H9 (cell line): ENCODE measurements at regions not wholly inside any gene's neighbourhood (a gene's known extent, or its start where the extent isn't known, plus 50 kb on each side); places are given as distances from the start of the nearest gene placed in this dataset.

Experiments used
- DNase-seq: peaks from one replicate; pipeline ENCODE4 v3.0.0-alpha.2; 2017
- H2AFZ ChIP-seq: one replicate; pipeline ENCODE4 v1.6.1; 2013; ENCODE audit warnings: mild to moderate bottlenecking, low read length, control low read depth, moderate library complexity
- H2AK5ac ChIP-seq: 2 replicates; pipeline ENCODE4 v1.6.1; 2013; ENCODE audit warnings: low read length, control low read depth, mixed read lengths; ENCODE audit not compliant: insufficient read length
- H2BK120ac ChIP-seq: one replicate; pipeline ENCODE4 v1.6.1; 2013; ENCODE audit warnings: low read depth, mild to moderate bottlenecking, low read length, control low read depth, inconsistent platforms; ENCODE audit not compliant: poor library complexity, severe bottlenecking
- H2BK12ac ChIP-seq: 2 replicates; pipeline ENCODE4 v1.6.1; 2013; ENCODE audit warnings: low read length, control low read depth, mixed read lengths, low read depth; ENCODE audit not compliant: insufficient read length
- H2BK15ac ChIP-seq: 2 replicates; pipeline ENCODE4 v1.6.1; 2013; ENCODE audit warnings: low read depth, low read length, control low read depth
- H2BK20ac ChIP-seq: one replicate; pipeline ENCODE4 v1.6.1; 2013; ENCODE audit warnings: low read depth, mild to moderate bottlenecking, low read length, control low read depth, inconsistent platforms; ENCODE audit not compliant: poor library complexity, severe bottlenecking
- H2BK5ac ChIP-seq: 2 replicates; pipeline ENCODE4 v1.6.1; 2013; ENCODE audit warnings: low read length, control low read depth, mixed read lengths; ENCODE audit not compliant: insufficient read length
- H3K14ac ChIP-seq: 2 replicates; pipeline ENCODE4 v1.6.1; 2013; ENCODE audit warnings: low read length, control low read depth; ENCODE audit not compliant: insufficient read depth
- H3K18ac ChIP-seq: 2 replicates; pipeline ENCODE4 v1.6.1; 2013; ENCODE audit warnings: low read depth, mild to moderate bottlenecking, mixed read lengths, low read length, control low read depth; ENCODE audit not compliant: insufficient read length
- H3K23ac ChIP-seq: 2 replicates; pipeline ENCODE4 v1.6.1; 2013; ENCODE audit warnings: low read length, control low read depth, mixed read lengths, low read depth; ENCODE audit not compliant: insufficient read length
- H3K23me2 ChIP-seq: 2 replicates; pipeline ENCODE4 v1.6.1; 2013; ENCODE audit warnings: low read depth, mild to moderate bottlenecking, mixed read lengths, low read length, control low read depth; ENCODE audit not compliant: insufficient read length, poor library complexity, severe bottlenecking
- H3K27ac ChIP-seq: 2 replicates; pipeline ENCODE4 v1.5.1; 2013; ENCODE audit warnings: low read length, control low read depth, mixed read lengths, low read depth; ENCODE audit not compliant: insufficient read length
- H3K27me3 ChIP-seq: 2 replicates; pipeline ENCODE4 v1.6.1; 2013; ENCODE audit warnings: low read length, control low read depth, inconsistent platforms; ENCODE audit not compliant: insufficient read depth
- H3K4ac ChIP-seq: 2 replicates; pipeline ENCODE4 v1.6.1; 2013; ENCODE audit warnings: low read depth, mild to moderate bottlenecking, control low read depth, inconsistent platforms, low read length, moderate library complexity
- H3K4me1 ChIP-seq: 2 replicates; pipeline ENCODE4 v1.6.1; 2013; ENCODE audit warnings: low read length, control low read depth, inconsistent platforms; ENCODE audit not compliant: insufficient read depth
- H3K4me2 ChIP-seq: 2 replicates; pipeline ENCODE4 v1.6.1; 2013; ENCODE audit warnings: low read length, control low read depth, mixed read lengths; ENCODE audit not compliant: insufficient read length, insufficient read depth
- H3K56ac ChIP-seq: 2 replicates; pipeline ENCODE4 v1.6.1; 2013; ENCODE audit warnings: low read depth, mild to moderate bottlenecking, mixed read lengths, low read length, control low read depth; ENCODE audit not compliant: insufficient read length
- H3K79me1 ChIP-seq: 2 replicates; pipeline ENCODE4 v1.6.1; 2013; ENCODE audit warnings: low read depth, mild to moderate bottlenecking, moderate library complexity, low read length, control low read depth, inconsistent platforms; ENCODE audit not compliant: insufficient read depth, poor library complexity, severe bottlenecking
- H3K79me2 ChIP-seq: 2 replicates; pipeline ENCODE4 v1.6.1; 2013; ENCODE audit warnings: low read length, control low read depth, inconsistent platforms; ENCODE audit not compliant: insufficient read depth
- H3K9ac ChIP-seq: 2 replicates; pipeline ENCODE4 v1.6.1; 2013; ENCODE audit warnings: low read length, control low read depth, mixed read lengths; ENCODE audit not compliant: insufficient read length; ENCODE audit errors: extremely low read depth
- H3K9me3 ChIP-seq: one replicate; pipeline ENCODE4 v1.6.1; 2013; ENCODE audit warnings: low read depth, low read length, inconsistent platforms; ENCODE audit not compliant: control insufficient read depth
- H3T11ph ChIP-seq: one replicate; pipeline ENCODE4 v1.6.1; 2013; ENCODE audit warnings: mild to moderate bottlenecking, low read length, control low read depth, inconsistent platforms
- H4K20me1 ChIP-seq: one replicate; pipeline ENCODE4 v1.6.1; 2013; ENCODE audit not compliant: control insufficient read depth, insufficient read length, insufficient read depth
- H4K5ac ChIP-seq: 2 replicates; pipeline ENCODE4 v1.6.1; 2013; ENCODE audit warnings: low read depth, mild to moderate bottlenecking, mixed read lengths, low read length, control low read depth; ENCODE audit not compliant: insufficient read length
- H4K8ac ChIP-seq: replicated peaks from 2 replicates; pipeline ENCODE4 v1.6.1; 2013; ENCODE audit warnings: low read length, control low read depth, mixed read lengths, low read depth; ENCODE audit not compliant: insufficient read length
- H4K91ac ChIP-seq: 2 replicates; pipeline ENCODE4 v1.6.1; 2013; ENCODE audit warnings: low read depth, mild to moderate bottlenecking, moderate library complexity, mixed read lengths, low read length, control low read depth; ENCODE audit not compliant: insufficient read length
- H3K27ac Mint-ChIP-seq, 3 experiments: 2 replicates in 2 of 3; 3 replicates in 1 of 3; pipeline ENCODE4 v1.8.0; 2020 to 2021; ENCODE audit warnings: mixed read lengths in 3 of 3, mild to moderate bottlenecking in 1 of 3, moderate library complexity in 1 of 3
- H3K27me3 Mint-ChIP-seq: 2 replicates; pipeline ENCODE4 v1.8.0; 2021; ENCODE audit warnings: low read depth, mild to moderate bottlenecking, moderate library complexity, mixed read lengths
- H3K36me3 Mint-ChIP-seq, 3 experiments: 2 replicates in 2 of 3; 3 replicates in 1 of 3; pipeline ENCODE4 v1.8.0; 2020 to 2021; ENCODE audit warnings: low read depth in 3 of 3, mixed read lengths in 3 of 3; ENCODE audit not compliant: insufficient read depth in 1 of 3
- H3K4me1 Mint-ChIP-seq, 2 experiments: 2 replicates each; pipeline ENCODE4 v1.8.0; 2020; ENCODE audit warnings: mixed read lengths in 2 of 2
- H3K4me3 Mint-ChIP-seq, 2 experiments: 2 replicates in 1 of 2; 3 replicates in 1 of 2; pipeline ENCODE4 v1.8.0; 2020 to 2021; ENCODE audit warnings: mild to moderate bottlenecking in 2 of 2, mixed read lengths in 2 of 2, moderate library complexity in 1 of 2
- H3K9me3 Mint-ChIP-seq, 2 experiments: 2 replicates in 1 of 2; 3 replicates in 1 of 2; pipeline ENCODE4 v1.8.0; 2020; ENCODE audit warnings: mild to moderate bottlenecking in 2 of 2, mixed read lengths in 2 of 2, moderate library complexity in 1 of 2
- CTCF ChIP-seq: fragments of 200-600 bp; sonication (generic); conservative IDR thresholded peaks from 3 replicates; pipeline ENCODE4 v1.8.0; 2021; ENCODE audit warnings: antibody characterized with exemption, mild to moderate bottlenecking
- WGBS: extraction: QIAGEN DNeasy Blood & Tissue Kit; methylation state at CpG from one replicate; pipeline ENCODE4 v1.1.7; 2013; ENCODE audit warnings: missing lambda C conversion rate, low lambda C conversion rate, mixed read lengths; ENCODE audit not compliant: insufficient read length; ENCODE audit errors: extremely low coverage; 5-methylcytosine and 5-hydroxymethylcytosine counted together

GRCh38 chr2:62412347-62412742 lies 93.7 kb downstream of the TMEM17 start:
- no peak overlapping the region for H2AFZ ChIP-seq
- Mint-ChIP-seq H3K9me3 (peaks cover 4% of the 10 kb centered on the region in 2 experiments; a peak in 4 of 5 replicates), H3K27ac (no peak overlapping the region)

More at GRCh38 chr2:62412347-62412742, 93.7 kb downstream of the TMEM17 start:
- H3K23me2 ChIP-seq, result no peaks in the 10 kb centered on the region
- H3K79me2 ChIP-seq, result no peaks in the 10 kb centered on the region
- no peak overlapping the region for H3K23ac ChIP-seq
- peaks cover 30 to 32% of the 10 kb centered on the region in 2 experiments for H3K4me1 Mint-ChIP-seq
- H3K14ac ChIP-seq, result no peak overlapping the region
- H3K27ac ChIP-seq, result no peak overlapping the region
- H3K79me1 ChIP-seq, result no peaks in the 10 kb centered on the region
- H3K56ac ChIP-seq, result no peak overlapping the region
- H2AK5ac ChIP-seq, result no peak overlapping the region
- no peaks in the 10 kb centered on the region for H3K9me3 ChIP-seq
- no peak overlapping the region for H2BK20ac ChIP-seq
- no peak overlapping the region for H3K4me2 ChIP-seq
- H3K9ac ChIP-seq, result no peak overlapping the region
- H3K27me3 Mint-ChIP-seq, result no peaks in the 10 kb centered on the region
- H3K4ac ChIP-seq, result no peak overlapping the region
- no peak for DNase-seq
- 0 out of 3 replicates have a peak, but pooled peaks have one; percentile 5 for TF ChIP-seq CTCF
- H3K27me3 ChIP-seq, result no peaks in the 10 kb centered on the region
- H4K91ac ChIP-seq, result no peak overlapping the region
- no peak overlapping the region for H2BK5ac ChIP-seq
- WGBS, result no CpG with 5 or more reads among the region's 4 CpGs
- no peak overlapping the region for H3T11ph ChIP-seq
- H2BK15ac ChIP-seq, result no peak overlapping the region
- H3K4me3 Mint-ChIP-seq, result no peak overlapping the region
- H3K36me3 Mint-ChIP-seq, result peaks cover 0 to 5% (median 4%) of the 10 kb centered on the region in 3 experiments; a peak in 3 of 7 replicates
- H2BK120ac ChIP-seq, result no peak overlapping the region
- H4K5ac ChIP-seq, result no peak overlapping the region
- no peaks in the 10 kb centered on the region for H4K20me1 ChIP-seq
- peaks cover 4% of the 10 kb centered on the region; the same call in 1 of the 2 replicates for H3K4me1 ChIP-seq
- H4K8ac ChIP-seq, result no peak overlapping the region
- no peak overlapping the region for H3K18ac ChIP-seq
- H2BK12ac ChIP-seq, result no peak overlapping the region
